A549 (cell line): ENCODE measurements at regions not wholly inside any gene's neighbourhood (a gene's known extent, or its start where the extent isn't known, plus 50 kb on each side); places are given as distances from the start of the nearest gene placed in this dataset.

ENCODE experiments used
- ATAC-seq, 2 experiments: fragments of 200-7000 bp in 1 of 2; fragments of >200 bp in 1 of 2; cut with Nextera tagmentation in 1 of 2; cut with Tn5 transposase in 1 of 2; 3 replicates each; pipeline versions ENCODE4 v1.8.0 to v1.9.1; 2018 to 2020; ENCODE audit warnings: mild to moderate bottlenecking in 1 of 2, moderate library complexity in 1 of 2
- CTCF ChIA-PET: fragments of 300-600 bp; sonication (Branson Sonifier 250); formaldehyde crosslinking; extraction: SDS; loops from one replicate; lab custom pipeline; 2021; ENCODE audit warnings: antibody characterized with exemption, inconsistent platforms; lab: Yijun Ruan, JAX
- POLR2A ChIA-PET: fragments of 350-600 bp; formaldehyde crosslinking; extraction: SDS; loops from one replicate; lab custom pipeline; 2021; ENCODE audit warnings: antibody characterized with exemption, inconsistent platforms; lab: Yijun Ruan, JAX
- DNase-seq, 2 experiments: peaks; one replicate each; pipeline versions ENCODE4 v3.0.0 to v3.0.0-alpha.2; 2011 to 2016; ENCODE audit warnings: low read depth in 1 of 2, low spot score in 1 of 2
- FAIRE-seq: peaks from 2 replicates; lab custom pipeline; 2011; peaks lifted over from hg19 to GRCh38; lab: Jason Lieb, UNC
- H3K27ac ChIP-seq, 2 experiments: fragments of >200 bp; sonication (Bioruptor Twin); formaldehyde crosslinking; 3 replicates each; pipeline ENCODE4 v1.5.1; 2016 to 2017
- H3K4me1 ChIP-seq: fragments of >200 bp; sonication (Bioruptor Twin); formaldehyde crosslinking; 3 replicates; pipeline ENCODE4 v1.6.1; 2016
- H3K4me2 ChIP-seq: fragments of >200 bp; sonication (Bioruptor Twin); formaldehyde crosslinking; 3 replicates; pipeline ENCODE4 v1.6.1; 2016
- H3K4me3 ChIP-seq: fragments of >200 bp; sonication (Bioruptor Twin); formaldehyde crosslinking; 3 replicates; pipeline ENCODE4 v1.5.1; 2016
- H3K9me3 ChIP-seq: fragments of >200 bp; sonication (Bioruptor Twin); formaldehyde crosslinking; 3 replicates; pipeline ENCODE4 v1.6.1; 2016
- CEBPB ChIP-seq, 2 experiments: fragments of >200 bp in 1 of 2; sonication (Bioruptor Twin) in 1 of 2; formaldehyde crosslinking in 1 of 2; IDR thresholded peaks; 2 replicates each; pipeline ENCODE4 v1.6.1; 2012 to 2016
- CHD4 ChIP-seq: fragments of 200-600 bp; sonication (generic); IDR thresholded peaks from 2 replicates; pipeline ENCODE4 v1.6.1; 2016; ENCODE audit warnings: antibody characterized with exemption, mild to moderate bottlenecking, borderline replicate concordance
- EHMT2 ChIP-seq: fragments of 200-600 bp; sonication (generic); IDR thresholded peaks from 2 replicates; pipeline ENCODE4 v1.6.1; 2016; ENCODE audit warnings: antibody characterized with exemption, low read depth, mild to moderate bottlenecking, moderate library complexity
- ESRRA ChIP-seq: fragments of 150-350 bp; IDR thresholded peaks from 2 replicates; pipeline ENCODE4 v1.6.1; 2014; ENCODE audit warnings: mild to moderate bottlenecking, low read length, borderline replicate concordance
- FOXS1 ChIP-seq: fragments of 250-450 bp; sonication (Bioruptor Pico); IDR thresholded peaks from 2 replicates; pipeline ENCODE4 v1.5.0; 2020; ENCODE audit warnings: mild to moderate bottlenecking, moderate library complexity
- HDAC2 ChIP-seq: fragments of 200-600 bp; sonication (generic); IDR thresholded peaks from 2 replicates; pipeline ENCODE4 v1.6.1; 2016
- HEYL ChIP-seq: fragments of 250-450 bp; sonication (Bioruptor Pico); IDR thresholded peaks from 2 replicates; pipeline ENCODE4 v1.8.0; 2021; ENCODE audit warnings: mild to moderate bottlenecking, moderate library complexity
- HOXA7 ChIP-seq: fragments of 250-450 bp; sonication (Bioruptor Pico); IDR thresholded peaks from 2 replicates; pipeline ENCODE4 v1.5.0; 2020; ENCODE audit warnings: mild to moderate bottlenecking, moderate library complexity
- JUNB ChIP-seq: fragments of >200 bp; sonication (Bioruptor Twin); formaldehyde crosslinking; IDR thresholded peaks from 2 replicates; pipeline ENCODE4 v1.6.1; 2016
- KDM5A ChIP-seq: fragments of 200-600 bp; sonication (generic); IDR thresholded peaks from 2 replicates; pipeline ENCODE4 v1.6.1; 2016; ENCODE audit warnings: antibody characterized with exemption, mild to moderate bottlenecking
- MYC ChIP-seq: IDR thresholded peaks from 2 replicates; pipeline ENCODE4 v1.6.1; 2012; ENCODE audit warnings: mild to moderate bottlenecking, inconsistent platforms, low read length, improper control_type of control experiment, borderline replicate concordance
- NPAS2 ChIP-seq: fragments of 250-450 bp; sonication (Bioruptor Pico); IDR thresholded peaks from 2 replicates; pipeline ENCODE4 v1.8.0; 2022; ENCODE audit warnings: mild to moderate bottlenecking, moderate library complexity, borderline replicate concordance
- NR3C1 ChIP-seq: fragments of >200 bp; sonication (Bioruptor Twin); formaldehyde crosslinking; IDR thresholded peaks from 3 replicates; pipeline ENCODE4 v1.6.1; 2017
- PBX3 ChIP-seq: IDR thresholded peaks from 2 replicates; pipeline ENCODE4 v1.6.1; 2012
- POLR2A ChIP-seq: IDR thresholded peaks from 2 replicates; pipeline ENCODE4 v1.6.1; 2012; ENCODE audit warnings: mild to moderate bottlenecking, low read length
- SMC3 ChIP-seq: fragments of >200 bp; sonication (Bioruptor Twin); formaldehyde crosslinking; IDR thresholded peaks from 3 replicates; pipeline ENCODE4 v1.6.1; 2018; ENCODE audit warnings: inconsistent platforms
- ZFP36 ChIP-seq: fragments of 450-650 bp; IDR thresholded peaks from 2 replicates; pipeline ENCODE4 v1.6.1; 2014; ENCODE audit warnings: borderline replicate concordance; ENCODE audit not compliant: partially characterized antibody
- ZSCAN20 ChIP-seq: fragments of 250-450 bp; sonication (Bioruptor Pico); IDR thresholded peaks from 2 replicates; pipeline ENCODE4 v1.8.0; 2022; ENCODE audit warnings: mild to moderate bottlenecking, moderate library complexity
- WGBS: methylation state at CpG from one replicate; pipeline ENCODE4 v1.1.6; 2017; ENCODE audit errors: missing lambda C conversion rate; 5-methylcytosine and 5-hydroxymethylcytosine counted together
- TF ChIP-seq, protein P1 (sequence below): fragments of 450-650 bp; IDR thresholded peaks from 2 replicates; pipeline ENCODE4 v1.6.1; 2014; ENCODE audit warnings: antibody characterized with exemption
- TF ChIP-seq, protein P2 (sequence below): fragments of 200-600 bp; sonication (generic); IDR thresholded peaks from 2 replicates; pipeline ENCODE4 v1.6.1; 2016; ENCODE audit warnings: antibody characterized with exemption, mild to moderate bottlenecking, moderate library complexity
- TF ChIP-seq, protein P3 (sequence below): IDR thresholded peaks from 2 replicates; pipeline ENCODE4 v1.6.1; 2012
- TF ChIP-seq, protein P4 (sequence below): fragments of 150-350 bp; IDR thresholded peaks from 2 replicates; pipeline ENCODE4 v1.6.1; 2014; ENCODE audit warnings: low read depth, mild to moderate bottlenecking, low read length

- TF ChIP-seq ESRRA (no peak), POLR2A (no peak), HEYL (CRISPR knock-in tag) (no peak)
- Histone ChIP-seq H3K4me2 (no peak overlapping the region), H3K9me3 (no peaks in the 10 kb centered on the region), H3K27ac (no peak overlapping the region), H3K4me1 (no peaks in the 10 kb centered on the region), H3K4me3 (no peak overlapping the region)
- POLR2A ChIA-PET, result no interaction called here
- FAIRE-seq (no peak), DNase-seq (no peak), ATAC-seq (no peak)
- 19% methylated on average over 6 of the region's 6 CpGs for WGBS
- CTCF ChIA-PET, result no interaction called here
These were observed 77.1 kb upstream of the TNR start for GRCh38 chr1:175820456-175821025.

DNA sequence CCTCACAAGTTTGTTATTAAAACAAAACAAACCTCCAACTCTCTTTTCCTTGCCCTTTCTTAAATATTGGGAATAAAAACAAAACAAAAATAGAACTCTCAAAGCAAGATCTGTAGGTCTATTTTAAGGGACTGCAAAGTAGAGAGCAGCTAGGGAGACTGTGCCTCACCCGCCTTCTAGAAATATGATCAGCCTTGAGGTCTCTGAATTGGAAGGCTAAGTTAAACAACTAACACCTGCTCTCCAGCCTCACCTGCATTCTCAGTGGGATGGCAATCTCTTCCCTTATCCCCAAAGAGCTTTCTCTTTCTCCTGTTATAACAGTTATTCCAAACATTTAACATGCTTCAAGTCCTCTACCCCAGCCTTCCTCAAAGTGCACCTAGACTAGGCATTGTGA lies 75.5 kb upstream of the TNR start:
- Histone ChIP-seq H3K27ac (no peak overlapping the region), H3K9me3 (no peaks in the 10 kb centered on the region), H3K4me2 (no peak overlapping the region), H3K4me1 (no peaks in the 10 kb centered on the region), H3K4me3 (no peak overlapping the region)
- ATAC-seq (no peak), FAIRE-seq (no peak), DNase-seq (no peak)
- ChIA-PET POLR2A (no interaction called here), CTCF (no interaction called here)
- TF ChIP-seq, protein P1, sequence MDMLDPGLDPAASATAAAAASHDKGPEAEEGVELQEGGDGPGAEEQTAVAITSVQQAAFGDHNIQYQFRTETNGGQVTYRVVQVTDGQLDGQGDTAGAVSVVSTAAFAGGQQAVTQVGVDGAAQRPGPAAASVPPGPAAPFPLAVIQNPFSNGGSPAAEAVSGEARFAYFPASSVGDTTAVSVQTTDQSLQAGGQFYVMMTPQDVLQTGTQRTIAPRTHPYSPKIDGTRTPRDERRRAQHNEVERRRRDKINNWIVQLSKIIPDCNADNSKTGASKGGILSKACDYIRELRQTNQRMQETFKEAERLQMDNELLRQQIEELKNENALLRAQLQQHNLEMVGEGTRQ, result no peak
- TF ChIP-seq HOXA7 (CRISPR knock-in tag), result no peak
- TF ChIP-seq NPAS2, result no peak
- TF ChIP-seq, protein P2, sequence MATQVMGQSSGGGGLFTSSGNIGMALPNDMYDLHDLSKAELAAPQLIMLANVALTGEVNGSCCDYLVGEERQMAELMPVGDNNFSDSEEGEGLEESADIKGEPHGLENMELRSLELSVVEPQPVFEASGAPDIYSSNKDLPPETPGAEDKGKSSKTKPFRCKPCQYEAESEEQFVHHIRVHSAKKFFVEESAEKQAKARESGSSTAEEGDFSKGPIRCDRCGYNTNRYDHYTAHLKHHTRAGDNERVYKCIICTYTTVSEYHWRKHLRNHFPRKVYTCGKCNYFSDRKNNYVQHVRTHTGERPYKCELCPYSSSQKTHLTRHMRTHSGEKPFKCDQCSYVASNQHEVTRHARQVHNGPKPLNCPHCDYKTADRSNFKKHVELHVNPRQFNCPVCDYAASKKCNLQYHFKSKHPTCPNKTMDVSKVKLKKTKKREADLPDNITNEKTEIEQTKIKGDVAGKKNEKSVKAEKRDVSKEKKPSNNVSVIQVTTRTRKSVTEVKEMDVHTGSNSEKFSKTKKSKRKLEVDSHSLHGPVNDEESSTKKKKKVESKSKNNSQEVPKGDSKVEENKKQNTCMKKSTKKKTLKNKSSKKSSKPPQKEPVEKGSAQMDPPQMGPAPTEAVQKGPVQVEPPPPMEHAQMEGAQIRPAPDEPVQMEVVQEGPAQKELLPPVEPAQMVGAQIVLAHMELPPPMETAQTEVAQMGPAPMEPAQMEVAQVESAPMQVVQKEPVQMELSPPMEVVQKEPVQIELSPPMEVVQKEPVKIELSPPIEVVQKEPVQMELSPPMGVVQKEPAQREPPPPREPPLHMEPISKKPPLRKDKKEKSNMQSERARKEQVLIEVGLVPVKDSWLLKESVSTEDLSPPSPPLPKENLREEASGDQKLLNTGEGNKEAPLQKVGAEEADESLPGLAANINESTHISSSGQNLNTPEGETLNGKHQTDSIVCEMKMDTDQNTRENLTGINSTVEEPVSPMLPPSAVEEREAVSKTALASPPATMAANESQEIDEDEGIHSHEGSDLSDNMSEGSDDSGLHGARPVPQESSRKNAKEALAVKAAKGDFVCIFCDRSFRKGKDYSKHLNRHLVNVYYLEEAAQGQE, result no peak
- TF ChIP-seq HDAC2, result no peak
- TF ChIP-seq NR3C1, result no peak
- TF ChIP-seq, protein P3, sequence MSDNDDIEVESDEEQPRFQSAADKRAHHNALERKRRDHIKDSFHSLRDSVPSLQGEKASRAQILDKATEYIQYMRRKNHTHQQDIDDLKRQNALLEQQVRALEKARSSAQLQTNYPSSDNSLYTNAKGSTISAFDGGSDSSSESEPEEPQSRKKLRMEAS, result no peak
- no peak for TF ChIP-seq MYC
- TF ChIP-seq JUNB, result no peak
- no peak for TF ChIP-seq PBX3
- no peak for TF ChIP-seq CHD4
- TF ChIP-seq EHMT2, result no peak
- no peak for TF ChIP-seq KDM5A
- 7% methylated on average over 1 of the region's 1 CpG for WGBS

DNA sequence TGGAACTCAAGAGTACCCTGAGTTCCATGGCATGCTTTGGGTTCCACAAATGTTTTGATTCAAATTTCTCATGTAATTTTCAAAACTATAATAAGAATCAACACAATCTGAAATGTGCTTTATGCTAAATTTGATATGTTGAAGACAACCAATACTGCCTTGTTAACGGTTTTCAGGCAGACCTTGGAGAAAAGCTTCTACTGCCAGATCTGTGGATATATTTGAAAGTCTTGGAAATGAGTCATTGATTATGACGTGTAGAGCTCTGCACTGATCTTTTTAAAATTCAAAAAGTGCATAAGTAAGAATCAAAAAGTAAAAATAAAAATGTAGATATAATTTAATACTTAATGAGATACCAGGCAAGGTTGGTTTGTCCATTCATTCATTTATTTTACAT lies 74.0 kb upstream of the TNR start:
- WGBS, result 0% methylated on average over 2 of the region's 2 CpGs
- Histone ChIP-seq H3K4me3 (no peak overlapping the region), H3K4me2 (no peak overlapping the region), H3K4me1 (no peaks in the 10 kb centered on the region), H3K27ac (no peak overlapping the region), H3K9me3 (no peaks in the 10 kb centered on the region)
- POLR2A ChIA-PET, result no interaction called here
- TF ChIP-seq ZSCAN20 (CRISPR knock-in tag) (no peak), HDAC2 (no peak), SMC3 (no peak), PBX3 (no peak), ZFP36 (no peak), FOXS1 (CRISPR knock-in tag) (no peak), CEBPB (IDR thresholded peaks at IDR 0.05) (no peak)
- TF ChIP-seq, protein P4, sequence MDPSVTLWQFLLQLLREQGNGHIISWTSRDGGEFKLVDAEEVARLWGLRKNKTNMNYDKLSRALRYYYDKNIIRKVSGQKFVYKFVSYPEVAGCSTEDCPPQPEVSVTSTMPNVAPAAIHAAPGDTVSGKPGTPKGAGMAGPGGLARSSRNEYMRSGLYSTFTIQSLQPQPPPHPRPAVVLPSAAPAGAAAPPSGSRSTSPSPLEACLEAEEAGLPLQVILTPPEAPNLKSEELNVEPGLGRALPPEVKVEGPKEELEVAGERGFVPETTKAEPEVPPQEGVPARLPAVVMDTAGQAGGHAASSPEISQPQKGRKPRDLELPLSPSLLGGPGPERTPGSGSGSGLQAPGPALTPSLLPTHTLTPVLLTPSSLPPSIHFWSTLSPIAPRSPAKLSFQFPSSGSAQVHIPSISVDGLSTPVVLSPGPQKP, result no peak
- ATAC-seq (no peak), DNase-seq (no peak), FAIRE-seq (no peak)
- CTCF ChIA-PET, result no interaction called here
